HCT116 (cell line): ENCODE measurements at regions not wholly inside any gene's neighbourhood (a gene's known extent, or its start where the extent isn't known, plus 50 kb on each side); places are given as distances from the start of the nearest gene placed in this dataset.
A peak's percentile ranks its signal among the peaks of the same experiment; 100 is the strongest.

Experiments
- ATAC-seq: fragments of 200-7000 bp; cut with Tn5 transposase; 2 replicates; pipeline ENCODE4 v1.9.1; 2020; ENCODE audit warnings: mild to moderate bottlenecking, moderate library complexity
- BruUV-seq: library from RNA; stranded (reverse); fragments of 400-500 nt; replicated peaks from 2 replicates; lab custom pipeline; 2021; lab: Mats Ljungman, UMichigan
- CTCF ChIA-PET: fragments of 300-600 bp; sonication (Branson Sonifier 250); formaldehyde crosslinking; loops from one replicate; lab custom pipeline; 2021; ENCODE audit warnings: antibody characterized with exemption; lab: Charles Lee
- POLR2A ChIA-PET: fragments of 300-600, 350-600 bp; sonication (Branson Sonifier 250); formaldehyde crosslinking; loops from one replicate; lab custom pipeline; 2021; ENCODE audit warnings: antibody characterized with exemption; lab: Charles Lee
- RAD21 ChIA-PET, 2 experiments: fragments of 300-600 bp; sonication (Branson Sonifier 250); formaldehyde crosslinking; loops; one replicate each; lab custom pipeline; 2023; ENCODE audit warnings: low total read pairs in 2 of 2; ENCODE audit not compliant: uncharacterized antibody in 2 of 2, unreplicated experiment in 2 of 2, low non-redundant PET in 1 of 2; lab: Charles Lee
- DNase-seq: peaks from one replicate; pipeline ENCODE4 v3.0.0-alpha.2; 2010; ENCODE audit warnings: low read depth, low spot score
- H2AFZ ChIP-seq: fragments of 200-600 bp; shearing (Covaris generic), sonication (generic); 2 replicates; pipeline ENCODE4 v1.6.1; 2017; ENCODE audit warnings: low read depth, mixed run types, mixed read lengths, antibody characterized with exemption, low read length; ENCODE audit not compliant: poor library complexity, severe bottlenecking
- H3K27ac ChIP-seq: 2 replicates; pipeline ENCODE4 v1.5.1; 2012; ENCODE audit warnings: low read depth, low read length
- H3K27me3 ChIP-seq: fragments of 200-600 bp; sonication (generic); 2 replicates; pipeline ENCODE4 v1.6.1; 2016; ENCODE audit warnings: mixed run types, low read length, mixed read lengths; ENCODE audit not compliant: insufficient read depth
- H3K36me3 ChIP-seq, 2 experiments: fragments of 200-500 bp in 1 of 2; fragments of 200-600 bp in 1 of 2; sonication (Bioruptor generic) in 1 of 2; sonication (generic) in 1 of 2; 2 replicates each; pipeline versions ENCODE4 v1.5.1 to v1.6.1; 2014 to 2016; ENCODE audit warnings: low read length in 2 of 2, inconsistent platforms in 1 of 2, mixed read lengths in 1 of 2, mixed run types in 1 of 2; ENCODE audit not compliant: insufficient read depth in 2 of 2, control insufficient read depth in 1 of 2
- H3K4me1 ChIP-seq, 2 experiments: fragments of 200-600 bp in 1 of 2; sonication (generic) in 1 of 2; 2 replicates each; pipeline versions ENCODE4 v1.5.1 to v1.6.1; 2012 to 2017; ENCODE audit warnings: low read length in 2 of 2, inconsistent platforms in 1 of 2, mild to moderate bottlenecking in 1 of 2, mixed read lengths in 1 of 2, mixed run types in 1 of 2, moderate library complexity in 1 of 2; ENCODE audit not compliant: insufficient read depth in 2 of 2, control insufficient read depth in 1 of 2
- H3K4me2 ChIP-seq: fragments of 200-600 bp; sonication (generic); 2 replicates; pipeline ENCODE4 v1.6.1; 2017; ENCODE audit warnings: mixed run types, low read length, mixed read lengths
- H3K4me3 ChIP-seq, 2 experiments: fragments of 200-600 bp in 1 of 2; sonication (generic) in 1 of 2; replicated peaks in 1 of 2; 2 replicates each; pipeline ENCODE4 v1.5.1; 2011 to 2016; ENCODE audit warnings: low read length in 2 of 2, control low read depth in 1 of 2, low read depth in 1 of 2, mild to moderate bottlenecking in 1 of 2, mixed read lengths in 1 of 2, mixed run types in 1 of 2
- H3K79me2 ChIP-seq: fragments of 200-600 bp; sonication (generic); 2 replicates; pipeline ENCODE4 v1.6.1; 2017; ENCODE audit warnings: mild to moderate bottlenecking, mixed run types, low read length, moderate library complexity, mixed read lengths; ENCODE audit not compliant: insufficient read depth
- H3K9ac ChIP-seq: fragments of 200-600 bp; sonication (generic); 2 replicates; pipeline ENCODE4 v1.6.1; 2016; ENCODE audit warnings: low read length, mixed read lengths
- H3K9me2 ChIP-seq: fragments of 200-600 bp; sonication (generic), shearing (Covaris generic); 2 replicates; pipeline ENCODE4 v1.6.1; 2017; ENCODE audit warnings: mixed run types, mild to moderate bottlenecking, moderate library complexity; ENCODE audit not compliant: insufficient read depth
- H3K9me3 ChIP-seq, 2 experiments: fragments of 200-500 bp in 1 of 2; fragments of 200-600 bp in 1 of 2; sonication (Bioruptor generic) in 1 of 2; sonication (generic) in 1 of 2; 2 replicates each; pipeline ENCODE4 v1.6.1; 2014 to 2017; ENCODE audit warnings: low read length in 2 of 2, mixed read lengths in 2 of 2, inconsistent platforms in 1 of 2, low read depth in 1 of 2, mild to moderate bottlenecking in 1 of 2, mixed run types in 1 of 2, moderate library complexity in 1 of 2; ENCODE audit not compliant: control insufficient read depth in 1 of 2, insufficient read depth in 1 of 2
- H4K20me1 ChIP-seq: fragments of 200-600 bp; sonication (generic), shearing (Covaris generic); 2 replicates; pipeline ENCODE4 v1.6.1; 2017; ENCODE audit warnings: mixed run types, mild to moderate bottlenecking, moderate library complexity; ENCODE audit not compliant: insufficient read depth
- CBX3 ChIP-seq: IDR thresholded peaks from 2 replicates; pipeline ENCODE4 v1.6.1; 2012; ENCODE audit warnings: low read depth
- CEBPB ChIP-seq: IDR thresholded peaks from 2 replicates; pipeline ENCODE4 v1.6.1; 2012; ENCODE audit warnings: low read depth
- EGR1 ChIP-seq: IDR thresholded peaks from 2 replicates; pipeline ENCODE4 v1.6.1; 2012; ENCODE audit warnings: low read depth
- ELF1 ChIP-seq: IDR thresholded peaks from 2 replicates; pipeline ENCODE4 v1.6.1; 2012; ENCODE audit warnings: low read depth, borderline replicate concordance
- EZH2phosphoT487 ChIP-seq: fragments of 200-600 bp; IDR thresholded peaks from 2 replicates; pipeline ENCODE4 v1.6.1; 2018; ENCODE audit warnings: antibody characterized with exemption, borderline replicate concordance
- JUND ChIP-seq: IDR thresholded peaks from 2 replicates; pipeline ENCODE4 v1.6.1; 2012
- POLR2AphosphoS5 ChIP-seq: IDR thresholded peaks from 2 replicates; pipeline ENCODE4 v1.6.1; 2011; ENCODE audit warnings: mild to moderate bottlenecking, low read depth, low read length, moderate library complexity
- RAD21 ChIP-seq: IDR thresholded peaks from 2 replicates; pipeline ENCODE4 v1.6.1; 2012; ENCODE audit warnings: low read depth, mild to moderate bottlenecking
- SP1 ChIP-seq: IDR thresholded peaks from 2 replicates; pipeline ENCODE4 v1.6.1; 2012; ENCODE audit warnings: low read depth
- ZBTB33 ChIP-seq: IDR thresholded peaks from 2 replicates; pipeline ENCODE4 v1.6.1; 2011; ENCODE audit warnings: mild to moderate bottlenecking, low read length, moderate library complexity; ENCODE audit not compliant: insufficient replicate concordance; ENCODE audit errors: extremely low read depth
- intact Hi-C: fragments of 100-400 bp; cut with micrococcal nuclease; formaldehyde crosslinking; loops from 2 replicates; pipeline ENCODE4 v1.10.0; 2022
- TF ChIP-seq, protein P1 (sequence below): IDR thresholded peaks from 2 replicates; pipeline ENCODE4 v1.6.1; 2012

DNA sequence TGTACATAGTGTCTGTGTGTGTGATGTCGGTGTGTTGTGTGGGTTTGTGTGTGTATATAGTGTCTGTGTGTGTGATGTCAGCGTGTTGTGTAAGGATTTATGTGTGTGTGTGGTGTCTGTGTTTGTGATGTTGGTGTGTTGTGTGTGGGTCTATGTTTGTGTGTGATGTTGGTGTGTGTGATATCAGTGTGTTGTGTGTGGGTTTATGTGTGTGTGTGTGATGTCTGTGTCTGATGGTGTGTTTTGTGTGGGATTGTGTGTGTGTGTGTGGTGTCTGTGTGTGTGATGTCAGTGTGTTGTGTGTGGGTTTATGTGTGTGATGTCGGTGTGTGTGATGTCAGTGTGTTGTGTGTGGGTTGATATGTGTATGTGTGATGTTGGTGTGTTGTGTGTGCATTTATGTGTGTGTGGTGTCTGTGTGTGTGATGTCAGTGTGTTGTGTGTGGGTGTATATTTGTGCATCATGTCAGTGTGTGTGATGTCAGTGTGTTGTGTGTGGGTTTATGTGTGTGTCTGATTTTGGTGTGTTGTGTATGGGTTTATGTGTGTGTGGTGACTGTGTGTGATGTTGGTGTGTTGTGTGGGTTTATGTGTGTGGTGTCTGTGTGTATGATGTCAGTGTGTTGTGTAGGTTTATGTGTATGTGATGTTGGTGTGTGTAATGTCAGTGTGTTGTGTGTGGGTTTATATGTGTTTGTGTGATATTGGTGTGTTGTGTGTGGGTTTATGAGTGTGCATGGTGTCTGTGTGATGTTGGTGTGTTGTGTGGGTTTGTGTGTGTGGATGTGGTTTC, 102.4 kb upstream of the CD93 start:
- TF ChIP-seq CEBPB (no peak), JUND (no peak), ZBTB33 (no peak), SP1 (no peak), POLR2AphosphoS5 (no peak)
- TF ChIP-seq, protein P1, sequence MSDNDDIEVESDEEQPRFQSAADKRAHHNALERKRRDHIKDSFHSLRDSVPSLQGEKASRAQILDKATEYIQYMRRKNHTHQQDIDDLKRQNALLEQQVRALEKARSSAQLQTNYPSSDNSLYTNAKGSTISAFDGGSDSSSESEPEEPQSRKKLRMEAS: no peak
- no peaks in the 10 kb centered on the region for H3K79me2 ChIP-seq
- no peak for DNase-seq
- H2AFZ ChIP-seq: no peak overlapping the region
- no peaks in the 10 kb centered on the region for H3K9me3 ChIP-seq
- ChIA-PET POLR2A (no interaction called here), CTCF (interaction anchor here (1.1 kb wide), 1 partner anchor 12 kb away, joined by 3 read pairs; no protein-coding TSS in a partner anchor), RAD21 (no interaction called here)
- H4K20me1 ChIP-seq: no peaks in the 10 kb centered on the region
- no peaks in the 10 kb centered on the region for H3K36me3 ChIP-seq
- no peak overlapping the region for H3K27ac ChIP-seq
- no peak for ATAC-seq
- H3K4me1 ChIP-seq: no peaks in the 10 kb centered on the region
- intact Hi-C loops: no loop called here
- no peaks in the 10 kb centered on the region for H3K9me2 ChIP-seq
- no peak overlapping the region for H3K4me2 ChIP-seq
- H3K9ac ChIP-seq: no peak overlapping the region
- no TSS peak for BruUV-seq
- no peak overlapping the region for H3K4me3 ChIP-seq
- no peaks in the 10 kb centered on the region for H3K27me3 ChIP-seq

GRCh38 chr20:23187751-23188150, 101.6 kb upstream of the CD93 start:
- BruUV-seq: no TSS peak
- Histone ChIP-seq H3K9ac (no peak overlapping the region), H3K79me2 (no peaks in the 10 kb centered on the region), H4K20me1 (no peaks in the 10 kb centered on the region), H3K36me3 (no peaks in the 10 kb centered on the region), H3K4me2 (no peak overlapping the region), H3K4me3 (no peak overlapping the region), H3K9me2 (no peaks in the 10 kb centered on the region), H3K27ac (no peak overlapping the region), H3K27me3 (no peaks in the 10 kb centered on the region), H3K9me3 (no peaks in the 10 kb centered on the region), H2AFZ (no peak overlapping the region), H3K4me1 (no peaks in the 10 kb centered on the region)
- ChIA-PET POLR2A (no interaction called here), CTCF (no interaction called here), RAD21 (no interaction called here)
- DNase-seq: no peak
- 0 out of 2 replicates have a peak, but pooled peaks have one; percentile 14 for ATAC-seq
- intact Hi-C loops: no loop called here
- TF ChIP-seq JUND: no peak
- TF ChIP-seq POLR2AphosphoS5: no peak
- no peak for TF ChIP-seq ELF1
- TF ChIP-seq, protein P1: no peak
- no peak for TF ChIP-seq CBX3
- TF ChIP-seq ZBTB33: no peak
- no peak for TF ChIP-seq EZH2phosphoT487
- TF ChIP-seq EGR1: no peak
- TF ChIP-seq RAD21: no peak
